ENCODE measurements at regions not wholly inside any gene's neighbourhood (a gene's known extent, or its start where the extent isn't known, plus 50 kb on each side); places are given as distances from the start of the nearest gene placed in this dataset.

DNA sequence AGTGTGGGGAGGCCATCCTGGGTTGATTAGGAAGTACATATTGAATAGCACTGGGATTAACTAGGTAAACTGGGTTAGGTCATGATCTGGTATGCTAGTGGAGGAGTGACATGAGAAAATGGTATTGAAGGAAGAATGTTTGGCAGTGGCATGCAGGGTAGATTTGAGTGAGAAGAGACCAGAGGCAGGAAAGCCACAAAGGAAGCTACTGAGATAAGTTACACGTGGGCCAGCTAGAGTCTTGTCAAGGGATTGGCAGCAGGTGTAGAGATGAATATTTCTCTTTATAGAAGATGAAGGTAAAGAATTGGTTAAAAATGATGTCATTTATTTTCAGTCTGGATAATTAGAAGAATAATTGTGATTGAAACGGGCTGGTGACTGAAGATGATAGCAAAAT, 91.0 kb upstream of the TPRG1 start:
- ChIA-PET CTCF (no interaction called here), POLR2A (no interaction called here)
- no peak for DNase-seq (ENCODE audit: low read depth, low spot score)
- H3K27ac ChIP-seq (ENCODE audit: low read length): no peak overlapping the region
- no peaks in the 10 kb centered on the region for H3K9me3 ChIP-seq (ENCODE audit: control insufficient read depth, insufficient read depth, low read depth, low read length)
- no peaks in the 10 kb centered on the region for H3K36me3 ChIP-seq (ENCODE audit: control insufficient read depth, insufficient read depth, low read length)
- no TSS peak for BruUV-seq (replicated peaks)
- H3K4me1 ChIP-seq (ENCODE audit: control insufficient read depth, insufficient read depth, low read length): no peaks in the 10 kb centered on the region
- peaks cover 8% of the 10 kb centered on the region for H3K27me3 ChIP-seq (ENCODE audit: control insufficient read depth, insufficient read depth, low read length)
- TF ChIP-seq POLR2AphosphoS5 (IDR thresholded peaks at IDR 0.05; ENCODE audit: low read depth, low read length): no peak
- no peak for TF ChIP-seq SIN3A (IDR thresholded peaks at IDR 0.05; ENCODE audit: borderline replicate concordance, insufficient read depth, low read depth, low read length)
- TF ChIP-seq, protein P1, sequence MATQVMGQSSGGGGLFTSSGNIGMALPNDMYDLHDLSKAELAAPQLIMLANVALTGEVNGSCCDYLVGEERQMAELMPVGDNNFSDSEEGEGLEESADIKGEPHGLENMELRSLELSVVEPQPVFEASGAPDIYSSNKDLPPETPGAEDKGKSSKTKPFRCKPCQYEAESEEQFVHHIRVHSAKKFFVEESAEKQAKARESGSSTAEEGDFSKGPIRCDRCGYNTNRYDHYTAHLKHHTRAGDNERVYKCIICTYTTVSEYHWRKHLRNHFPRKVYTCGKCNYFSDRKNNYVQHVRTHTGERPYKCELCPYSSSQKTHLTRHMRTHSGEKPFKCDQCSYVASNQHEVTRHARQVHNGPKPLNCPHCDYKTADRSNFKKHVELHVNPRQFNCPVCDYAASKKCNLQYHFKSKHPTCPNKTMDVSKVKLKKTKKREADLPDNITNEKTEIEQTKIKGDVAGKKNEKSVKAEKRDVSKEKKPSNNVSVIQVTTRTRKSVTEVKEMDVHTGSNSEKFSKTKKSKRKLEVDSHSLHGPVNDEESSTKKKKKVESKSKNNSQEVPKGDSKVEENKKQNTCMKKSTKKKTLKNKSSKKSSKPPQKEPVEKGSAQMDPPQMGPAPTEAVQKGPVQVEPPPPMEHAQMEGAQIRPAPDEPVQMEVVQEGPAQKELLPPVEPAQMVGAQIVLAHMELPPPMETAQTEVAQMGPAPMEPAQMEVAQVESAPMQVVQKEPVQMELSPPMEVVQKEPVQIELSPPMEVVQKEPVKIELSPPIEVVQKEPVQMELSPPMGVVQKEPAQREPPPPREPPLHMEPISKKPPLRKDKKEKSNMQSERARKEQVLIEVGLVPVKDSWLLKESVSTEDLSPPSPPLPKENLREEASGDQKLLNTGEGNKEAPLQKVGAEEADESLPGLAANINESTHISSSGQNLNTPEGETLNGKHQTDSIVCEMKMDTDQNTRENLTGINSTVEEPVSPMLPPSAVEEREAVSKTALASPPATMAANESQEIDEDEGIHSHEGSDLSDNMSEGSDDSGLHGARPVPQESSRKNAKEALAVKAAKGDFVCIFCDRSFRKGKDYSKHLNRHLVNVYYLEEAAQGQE (IDR thresholded peaks at IDR 0.05; ENCODE audit: insufficient read depth in 1 of 2, low read depth in 2 of 2, low read length in 1 of 2): no peak
- TF ChIP-seq, protein P2, sequence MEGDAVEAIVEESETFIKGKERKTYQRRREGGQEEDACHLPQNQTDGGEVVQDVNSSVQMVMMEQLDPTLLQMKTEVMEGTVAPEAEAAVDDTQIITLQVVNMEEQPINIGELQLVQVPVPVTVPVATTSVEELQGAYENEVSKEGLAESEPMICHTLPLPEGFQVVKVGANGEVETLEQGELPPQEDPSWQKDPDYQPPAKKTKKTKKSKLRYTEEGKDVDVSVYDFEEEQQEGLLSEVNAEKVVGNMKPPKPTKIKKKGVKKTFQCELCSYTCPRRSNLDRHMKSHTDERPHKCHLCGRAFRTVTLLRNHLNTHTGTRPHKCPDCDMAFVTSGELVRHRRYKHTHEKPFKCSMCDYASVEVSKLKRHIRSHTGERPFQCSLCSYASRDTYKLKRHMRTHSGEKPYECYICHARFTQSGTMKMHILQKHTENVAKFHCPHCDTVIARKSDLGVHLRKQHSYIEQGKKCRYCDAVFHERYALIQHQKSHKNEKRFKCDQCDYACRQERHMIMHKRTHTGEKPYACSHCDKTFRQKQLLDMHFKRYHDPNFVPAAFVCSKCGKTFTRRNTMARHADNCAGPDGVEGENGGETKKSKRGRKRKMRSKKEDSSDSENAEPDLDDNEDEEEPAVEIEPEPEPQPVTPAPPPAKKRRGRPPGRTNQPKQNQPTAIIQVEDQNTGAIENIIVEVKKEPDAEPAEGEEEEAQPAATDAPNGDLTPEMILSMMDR (IDR thresholded peaks at IDR 0.05): no peak
- no peak for TF ChIP-seq TCF7L2 (IDR thresholded peaks at IDR 0.05; ENCODE audit: low read depth, low read length)
- ATAC-seq: no peak
- intact Hi-C loops (cut with micrococcal nuclease; ENCODE audit: unreplicated experiment) (no loop called here), in situ Hi-C loops (cut with HindIII; ENCODE audit: low pct_unique_long_range_greater_than_20kb, low sequenced_read_pairs) (no loop called here)
- no peak overlapping the region for H3K4me3 ChIP-seq (ENCODE audit: low read depth in 2 of 2, low read length in 2 of 2)

DNA sequence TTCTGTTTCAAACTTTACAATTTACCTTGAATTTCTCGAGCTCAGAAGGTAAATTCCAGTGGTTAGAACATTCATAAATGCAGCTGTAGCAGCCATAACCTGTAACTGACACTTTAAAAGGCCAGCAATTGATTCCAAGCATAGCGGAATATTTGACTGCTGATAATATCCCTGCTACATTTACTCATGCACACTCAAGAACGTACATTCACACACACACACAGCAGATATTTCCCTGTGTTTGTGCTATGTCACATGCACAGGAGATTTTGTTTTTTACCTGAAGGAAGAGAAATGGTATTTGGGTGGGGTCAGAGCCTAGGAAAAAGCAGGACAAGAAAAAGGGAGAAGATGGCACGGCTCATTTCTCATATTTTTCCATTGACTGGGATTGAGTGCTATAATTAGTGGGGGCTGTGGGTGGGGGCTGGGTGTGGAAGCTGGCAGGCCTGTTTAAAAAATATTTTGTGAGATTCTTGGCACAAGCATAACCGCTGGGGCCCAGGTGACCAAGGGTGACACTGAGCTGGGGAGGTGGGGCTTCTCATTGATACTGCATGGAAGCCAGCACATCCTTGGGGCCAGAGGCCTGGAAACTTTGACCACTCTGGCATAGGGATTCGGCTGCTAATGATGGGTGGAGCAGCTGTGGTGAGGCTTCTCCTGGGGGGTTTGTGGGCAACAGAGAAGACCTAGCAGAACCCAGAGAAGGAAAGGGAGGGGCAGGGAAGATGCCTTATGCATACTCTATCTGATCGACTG, 88.9 kb upstream of the TPRG1 start:
- in situ Hi-C loops (cut with HindIII; ENCODE audit: low pct_unique_long_range_greater_than_20kb, low sequenced_read_pairs): no loop called here
- POLR2A ChIA-PET: no interaction called here

More for the DNA sequence above, 88.9 kb upstream of the TPRG1 start:
- no peaks in the 10 kb centered on the region for H3K9me3 ChIP-seq (ENCODE audit: control insufficient read depth, insufficient read depth, low read depth, low read length)
- no peak overlapping the region for H3K27ac ChIP-seq (ENCODE audit: low read length)
- peaks cover 6% of the 10 kb centered on the region for H3K27me3 ChIP-seq (ENCODE audit: control insufficient read depth, insufficient read depth, low read length)
- CTCF ChIA-PET: no interaction called here
- no peak for DNase-seq (ENCODE audit: low read depth, low spot score)
- no peaks in the 10 kb centered on the region for H3K4me1 ChIP-seq (ENCODE audit: control insufficient read depth, insufficient read depth, low read length)
- ATAC-seq: no peak
- TF ChIP-seq, protein P1 (IDR thresholded peaks at IDR 0.05; ENCODE audit: insufficient read depth in 1 of 2, low read depth in 2 of 2, low read length in 1 of 2): no peak
- TF ChIP-seq TCF7L2 (IDR thresholded peaks at IDR 0.05; ENCODE audit: low read depth, low read length) (no peak), POLR2AphosphoS5 (IDR thresholded peaks at IDR 0.05; ENCODE audit: low read depth, low read length) (no peak), SIN3A (IDR thresholded peaks at IDR 0.05; ENCODE audit: borderline replicate concordance, insufficient read depth, low read depth, low read length) (no peak)
- TF ChIP-seq, protein P2 (IDR thresholded peaks at IDR 0.05): no peak
- no TSS peak for BruUV-seq (replicated peaks)
- no peaks in the 10 kb centered on the region for H3K36me3 ChIP-seq (ENCODE audit: control insufficient read depth, insufficient read depth, low read length)
- intact Hi-C loops (cut with micrococcal nuclease; ENCODE audit: unreplicated experiment): no loop called here
- no peak overlapping the region for H3K4me3 ChIP-seq (ENCODE audit: low read depth in 2 of 2, low read length in 2 of 2)
